NCI-H82 treated with DMSO at 0.1 percent for 48 hours (cell line): ENCODE measurements at regions not wholly inside any gene's neighbourhood (a gene's known extent, or its start where the extent isn't known, plus 50 kb on each side); places are given as distances from the start of the nearest gene placed in this dataset.
A peak's percentile ranks its signal among the peaks of the same experiment; 100 is the strongest.
"Not testable (repeated sequence)": the region's sequence is repeated elsewhere in the genome, so short reads cannot be mapped to it uniquely, and the experiment has no call there.

ENCODE experiments used
- DNase-seq: peaks from one replicate; lab custom pipeline; 2025; ENCODE audit not compliant: unreplicated experiment; lab: John Stamatoyannopoulos, UW

DNA sequence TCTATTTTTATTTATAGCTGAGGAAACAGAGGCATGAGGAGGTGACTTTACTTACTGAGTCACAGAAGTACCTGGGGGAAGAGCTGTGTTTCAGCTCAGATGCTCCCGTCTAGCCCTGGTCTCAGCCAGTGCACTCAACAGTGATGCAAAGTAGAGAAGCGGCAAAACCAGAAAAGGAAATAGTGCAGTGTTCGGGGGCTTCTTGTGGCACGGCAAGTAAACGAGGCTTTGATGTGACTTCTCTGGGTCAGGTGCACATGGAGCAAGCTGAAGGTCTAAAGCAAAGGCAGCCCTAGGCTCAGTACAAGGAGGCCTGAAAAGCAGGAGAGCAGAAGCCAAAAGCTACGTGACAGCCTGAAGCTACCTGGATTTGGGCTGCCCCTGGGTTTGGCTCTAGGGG, 526.7 kb upstream of the ADAMTS16 start:
- DNase-seq, result no peak

- DNase-seq, result no peak
These were observed 526.0 kb upstream of the ADAMTS16 start for GRCh38 chr5:4614088-4614487.

DNA sequence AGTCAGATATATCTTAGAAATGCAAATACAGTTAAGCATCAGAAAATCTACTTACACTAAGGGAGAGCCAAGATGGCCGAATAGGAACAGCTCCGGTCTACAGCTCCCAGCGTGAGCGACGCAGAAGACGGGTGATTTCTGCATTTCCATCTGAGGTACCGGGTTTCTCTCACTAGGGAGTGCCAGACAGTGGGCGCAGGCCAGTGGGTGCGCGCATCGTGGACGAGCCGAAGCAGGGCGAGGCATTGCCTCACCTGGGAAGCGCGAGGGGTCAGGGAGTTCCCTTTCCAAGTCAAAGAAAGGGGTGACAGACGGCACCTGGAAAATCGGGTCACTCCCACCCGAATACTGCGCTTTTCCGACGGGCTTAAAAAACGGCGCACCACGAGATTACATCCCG, 524.8 kb upstream of the ADAMTS16 start:
- DNase-seq, result not testable (repeated sequence)

DNA sequence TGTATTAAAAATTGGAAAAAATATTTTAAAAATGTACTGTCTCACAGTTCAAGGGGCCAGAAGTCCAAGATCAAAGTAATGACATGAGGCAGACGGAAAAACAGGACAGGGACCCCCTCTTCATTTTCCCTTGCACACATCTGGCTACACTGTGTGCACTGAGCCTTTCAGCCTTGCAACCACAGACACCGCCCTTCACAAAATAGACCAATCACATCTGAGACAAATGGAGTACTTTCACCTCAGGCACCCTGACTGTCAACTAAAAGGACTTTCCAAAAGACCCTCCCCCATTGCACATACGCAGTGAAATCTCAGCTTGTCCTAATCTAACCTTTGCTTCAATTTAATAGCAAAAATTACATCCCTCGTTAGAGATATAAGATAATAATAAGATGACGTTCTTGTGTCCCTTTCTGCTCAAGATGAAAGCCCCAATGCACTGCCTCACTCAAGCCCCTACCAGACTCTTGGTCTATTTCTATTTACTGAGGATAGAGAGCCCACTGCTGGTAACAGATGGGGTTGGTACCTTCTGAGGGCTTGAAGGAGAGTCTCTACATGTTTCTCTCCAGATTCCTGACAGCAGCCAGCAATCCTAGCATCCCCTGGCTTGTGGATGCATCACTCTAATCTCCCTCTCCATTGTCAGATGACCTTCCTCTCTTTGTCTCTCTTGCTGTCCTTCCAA, 514.8 kb upstream of the ADAMTS16 start:
- DNase-seq, result no peak

GRCh38 chr5:4627131-4627530, 513.0 kb upstream of the ADAMTS16 start:
- DNase-seq, result peak; percentile 65

- DNase-seq, result no peak
These were observed 512.2 kb upstream of the ADAMTS16 start for GRCh38 chr5:4627929-4628328.

DNA sequence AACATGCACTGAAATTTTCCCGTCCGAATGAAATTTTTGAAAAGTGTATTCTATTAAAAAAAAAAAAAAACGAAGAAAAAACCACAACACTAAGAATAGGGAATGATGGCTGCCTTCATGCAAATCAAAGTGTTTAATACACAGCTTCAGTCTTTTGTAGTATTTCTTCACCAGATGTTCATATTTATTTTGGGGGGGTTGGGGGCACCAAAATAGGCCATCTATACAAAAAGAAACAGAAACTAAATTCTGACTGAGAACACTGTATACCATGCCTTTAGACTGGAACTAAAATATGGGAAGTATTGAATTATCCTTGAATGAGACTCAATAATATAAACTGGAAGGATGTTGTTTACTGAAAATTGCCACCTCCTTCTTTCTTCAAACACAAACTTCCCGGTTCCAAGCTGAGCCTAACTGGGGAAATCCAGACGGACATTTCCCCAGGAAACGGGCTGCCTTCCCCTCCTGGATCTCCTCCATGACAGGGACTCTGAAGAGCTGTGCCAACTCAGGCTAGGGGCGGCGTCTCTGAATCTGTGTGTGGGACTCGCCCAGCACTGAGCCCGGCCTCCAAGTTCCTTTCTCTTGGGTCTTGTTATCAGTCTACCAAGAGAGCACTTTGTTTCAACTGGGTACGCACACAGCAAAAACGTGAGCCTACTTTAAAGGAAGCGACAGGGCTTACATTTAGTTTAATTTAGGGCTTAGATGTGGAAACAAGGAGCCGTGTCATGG, 511.3 kb upstream of the ADAMTS16 start:
- DNase-seq, result no peak

- DNase-seq, result no peak
These were observed 510.1 kb upstream of the ADAMTS16 start for GRCh38 chr5:4630031-4630430.

DNA sequence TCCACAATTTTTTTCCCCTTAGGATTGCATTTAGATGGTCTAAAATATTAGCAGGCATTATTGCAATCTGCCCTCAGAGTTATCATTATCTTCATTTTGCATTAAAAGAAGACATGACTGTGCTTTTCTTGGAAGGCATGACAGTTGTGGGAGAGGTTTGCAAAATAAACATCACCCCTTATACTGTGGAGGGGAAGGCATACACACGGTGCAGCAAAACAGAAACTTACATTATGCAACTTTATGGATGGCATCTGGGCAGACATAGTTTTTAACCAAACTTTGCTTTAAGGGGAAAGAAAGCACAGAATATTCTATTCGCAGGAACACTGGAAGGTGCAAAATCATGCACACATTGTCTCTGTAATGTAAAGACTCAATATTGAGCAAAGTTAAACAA, 505.8 kb upstream of the ADAMTS16 start:
- DNase-seq, result no peak

DNA sequence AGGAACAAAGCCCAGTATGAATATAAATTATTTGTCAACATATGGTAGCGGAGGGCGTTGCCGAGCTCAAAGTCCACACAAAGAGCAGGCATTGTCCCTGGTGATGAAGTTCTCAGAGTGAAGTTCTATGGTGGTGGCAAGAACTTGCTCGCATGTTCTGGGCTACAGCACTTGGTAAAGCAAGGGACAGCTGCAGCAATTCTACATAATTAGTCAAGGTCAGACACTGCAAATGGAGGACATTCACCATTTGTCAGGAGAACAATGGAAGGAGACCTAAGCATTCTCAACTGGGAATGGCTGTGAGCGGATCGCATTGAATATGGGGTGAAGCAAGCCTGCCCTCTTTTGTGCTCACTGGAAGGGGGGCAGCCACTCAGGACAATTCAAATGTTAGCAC, 503.8 kb upstream of the ADAMTS16 start:
- DNase-seq, result no peak

- no peak for DNase-seq
These were observed 500.2 kb upstream of the ADAMTS16 start for GRCh38 chr5:4639946-4640345.

DNA sequence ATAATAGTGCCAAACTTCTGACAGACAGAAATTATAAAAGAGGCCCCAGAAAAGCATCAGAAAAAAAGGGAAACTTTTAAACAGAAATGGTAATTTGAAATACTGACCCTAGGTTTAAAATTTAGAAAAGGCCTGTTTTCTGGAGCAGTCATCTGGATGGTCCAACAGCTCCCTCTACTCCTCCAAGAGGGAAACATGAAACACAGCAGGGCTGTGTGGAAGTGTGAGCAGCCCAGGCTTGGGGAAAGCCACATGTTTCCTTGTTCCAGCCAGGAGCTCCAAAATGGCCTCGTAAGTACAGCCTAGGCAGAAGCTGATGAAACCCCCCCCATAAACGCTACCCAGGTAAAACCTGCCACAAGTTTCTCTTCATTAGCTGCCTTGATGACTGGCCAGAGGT, 499.3 kb upstream of the ADAMTS16 start:
- DNase-seq, result no peak

GRCh38 chr5:4642525-4642924, 497.6 kb upstream of the ADAMTS16 start:
- no peak for DNase-seq

DNA sequence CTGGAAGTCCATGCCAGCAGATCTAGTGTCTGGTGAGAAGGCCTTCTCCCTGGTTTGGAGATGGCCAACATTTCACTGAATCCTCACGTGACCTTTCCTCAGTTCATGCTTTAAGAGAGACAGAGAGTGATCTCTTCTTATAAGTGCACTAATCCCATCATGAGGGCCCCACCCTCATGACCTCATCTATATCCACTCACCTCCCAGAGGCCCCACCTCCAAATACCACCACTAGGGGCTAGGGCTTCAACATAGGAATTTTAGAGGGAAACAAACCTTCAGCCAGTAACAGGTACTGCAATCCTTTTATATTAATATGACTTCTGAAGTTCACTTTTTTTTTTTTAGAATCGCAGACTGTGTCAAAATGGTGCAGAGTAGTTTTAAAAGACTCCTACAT, 496.9 kb upstream of the ADAMTS16 start:
- no peak for DNase-seq

DNA sequence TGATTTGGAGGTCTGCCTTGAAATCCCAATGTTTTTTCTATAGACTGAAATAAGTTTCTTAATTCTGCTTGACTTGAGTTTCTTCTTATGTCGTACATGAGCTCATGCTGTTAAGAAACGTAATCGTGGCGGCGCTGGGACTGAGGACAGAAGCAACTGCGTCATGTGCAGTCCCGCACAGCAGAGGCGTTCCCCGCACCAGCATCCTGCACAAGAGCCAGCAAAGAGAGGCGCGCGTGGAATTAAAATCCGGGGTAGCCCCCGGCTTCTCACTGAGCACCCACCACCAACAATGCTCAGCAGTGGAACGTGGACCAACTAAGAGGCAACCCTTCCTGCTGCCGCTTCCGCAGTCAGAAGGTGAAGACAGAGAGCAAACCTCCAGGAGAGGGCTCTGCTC, 496.2 kb upstream of the ADAMTS16 start:
- no peak for DNase-seq

GRCh38 chr5:4646715-4647375, 493.3 kb upstream of the ADAMTS16 start:
- DNase-seq, result no peak

GRCh38 chr5:4647955-4648354, 492.2 kb upstream of the ADAMTS16 start:
- DNase-seq, result no peak

GRCh38 chr5:4651806-4652565, 488.1 kb upstream of the ADAMTS16 start:
- no peak for DNase-seq

DNA sequence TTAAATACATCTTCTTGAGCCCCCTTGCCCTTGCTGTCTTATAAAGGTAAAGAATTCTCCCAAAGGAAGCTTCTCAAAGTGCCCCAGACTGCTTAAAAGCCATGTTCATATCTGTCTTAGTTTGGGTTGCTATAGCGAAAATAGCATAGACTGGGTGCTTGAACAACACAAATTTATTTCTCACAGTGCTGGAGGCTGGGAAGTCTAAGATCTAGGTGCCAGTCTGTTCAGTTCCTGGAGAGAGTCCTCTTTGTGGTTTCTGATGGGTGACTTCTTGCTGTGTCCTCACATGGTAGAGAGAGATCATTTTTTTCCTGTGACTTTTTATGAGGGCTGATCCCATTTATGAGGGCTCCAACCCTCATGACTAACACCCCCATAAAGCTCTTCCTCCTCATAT, 486.7 kb upstream of the ADAMTS16 start:
- DNase-seq, result no peak

GRCh38 chr5:4659851-4660250, 480.3 kb upstream of the ADAMTS16 start:
- no peak for DNase-seq

- no peak for DNase-seq
These were observed 478.8 kb upstream of the ADAMTS16 start for GRCh38 chr5:4661326-4661725.

- DNase-seq, result no peak
These were observed 478.3 kb upstream of the ADAMTS16 start for GRCh38 chr5:4661836-4662235.
